Activated CD8-positive, alpha-beta memory T cell treated with anti-CD3 and anti-CD28 coated beads, Interleukin-2, amount 50 U/mL, for 24 hours (primary cell): ENCODE measurements at regions not wholly inside any gene's neighbourhood (a gene's known extent, or its start where the extent isn't known, plus 50 kb on each side); places are given as distances from the start of the nearest gene placed in this dataset.

Experiments
- DNase-seq: peaks from one replicate; pipeline ENCODE4 v3.0.0-alpha.2; 2020; ENCODE audit errors: extremely low read depth

- DNase-seq: no peak
These were observed 50.5 kb downstream of the PALM2AKAP2 start for GRCh38 chr9:109830545-109830944.

GRCh38 chr9:109831998-109832658 lies 52.1 kb downstream of the PALM2AKAP2 start:
- no peak for DNase-seq

- DNase-seq: no peak
These were observed 54.9 kb downstream of the PALM2AKAP2 start for GRCh38 chr9:109834855-109835254.

GRCh38 chr9:109843641-109844040 lies 63.6 kb downstream of the PALM2AKAP2 start:
- DNase-seq: no peak

GRCh38 chr9:109845226-109845625 lies 65.2 kb downstream of the PALM2AKAP2 start:
- no peak for DNase-seq

- no peak for DNase-seq
These were observed 66.8 kb downstream of the PALM2AKAP2 start for GRCh38 chr9:109846776-109847175.

- no peak for DNase-seq
These were observed 72.6 kb downstream of the PALM2AKAP2 start for GRCh38 chr9:109852556-109852955.

GRCh38 chr9:109855540-109855939 lies 75.5 kb downstream of the PALM2AKAP2 start:
- DNase-seq: no peak

GRCh38 chr9:109856785-109857184 lies 76.8 kb downstream of the PALM2AKAP2 start:
- DNase-seq: no peak

GRCh38 chr9:109857336-109857735 lies 77.3 kb downstream of the PALM2AKAP2 start:
- no peak for DNase-seq

GRCh38 chr9:109859447-109859846 lies 79.4 kb downstream of the PALM2AKAP2 start:
- no peak for DNase-seq

- no peak for DNase-seq
These were observed 80.5 kb downstream of the PALM2AKAP2 start for GRCh38 chr9:109860521-109860920.

- no peak for DNase-seq
These were observed 81.5 kb downstream of the PALM2AKAP2 start for GRCh38 chr9:109861499-109861898.

GRCh38 chr9:109861918-109862317 lies 81.9 kb downstream of the PALM2AKAP2 start:
- DNase-seq: no peak

GRCh38 chr9:109862452-109862851 lies 82.5 kb downstream of the PALM2AKAP2 start:
- no peak for DNase-seq

- no peak for DNase-seq
These were observed 84.0 kb downstream of the PALM2AKAP2 start for GRCh38 chr9:109863961-109864360.

GRCh38 chr9:109865521-109865920 lies 85.5 kb downstream of the PALM2AKAP2 start:
- DNase-seq: no peak

GRCh38 chr9:109868207-109868606 lies 88.2 kb downstream of the PALM2AKAP2 start:
- DNase-seq: no peak

- no peak for DNase-seq
These were observed 88.7 kb downstream of the PALM2AKAP2 start for GRCh38 chr9:109868722-109869121.

GRCh38 chr9:109870365-109870764 lies 90.4 kb downstream of the PALM2AKAP2 start:
- no peak for DNase-seq

- no peak for DNase-seq
These were observed 92.9 kb downstream of the PALM2AKAP2 start for GRCh38 chr9:109872901-109873300.

GRCh38 chr9:109875495-109876129 lies 95.6 kb downstream of the PALM2AKAP2 start:
- no peak for DNase-seq

GRCh38 chr9:109880276-109881169 lies 100.5 kb downstream of the PALM2AKAP2 start:
- DNase-seq: no peak
